Liver (tissue), 3 donors: ENCODE measurements at regions not wholly inside any gene's neighbourhood (a gene's known extent, or its start where the extent isn't known, plus 50 kb on each side); places are given as distances from the start of the nearest gene placed in this dataset.

Experiments
- ATF3 ChIP-seq: IDR thresholded peaks from 2 replicates; pipeline ENCODE4 v1.6.1; 2016; ENCODE audit warnings: antibody characterized with exemption
- CTCF ChIP-seq: fragments of 150-350 bp; IDR thresholded peaks from 2 replicates; pipeline ENCODE4 v1.5.1; 2017; ENCODE audit warnings: improper control_type of control experiment, low read depth, low read length; ENCODE audit not compliant: missing input control
- HNF4G ChIP-seq: IDR thresholded peaks from 2 replicates; pipeline ENCODE4 v1.6.1; 2016; ENCODE audit warnings: antibody characterized with exemption
- JUND ChIP-seq, 2 donors: IDR thresholded peaks; 2 replicates each; pipeline ENCODE4 v1.6.1; 2016; ENCODE audit warnings: antibody characterized with exemption in 2 of 2
- MAX ChIP-seq: IDR thresholded peaks from 2 replicates; pipeline ENCODE4 v1.6.1; 2016; ENCODE audit warnings: antibody characterized with exemption
- RAD21 ChIP-seq, 2 donors: IDR thresholded peaks; 2 replicates each; pipeline ENCODE4 v1.6.1; 2016; ENCODE audit warnings: antibody characterized with exemption in 2 of 2, mild to moderate bottlenecking in 2 of 2
- REST ChIP-seq: IDR thresholded peaks from 2 replicates; pipeline ENCODE4 v1.6.1; 2016; ENCODE audit warnings: antibody characterized with exemption, mild to moderate bottlenecking
- RXRA ChIP-seq, 2 donors: IDR thresholded peaks; 2 replicates each; pipeline ENCODE4 v1.6.1; 2017 to 2018; ENCODE audit warnings: antibody characterized with exemption in 2 of 2, mild to moderate bottlenecking in 1 of 2
- SP1 ChIP-seq: IDR thresholded peaks from 2 replicates; pipeline ENCODE4 v1.6.1; 2018; ENCODE audit warnings: antibody characterized with exemption, mild to moderate bottlenecking
- TAF1 ChIP-seq: conservative IDR thresholded peaks from 2 replicates; pipeline ENCODE4 v1.6.1; 2016; ENCODE audit warnings: antibody characterized with exemption, mild to moderate bottlenecking
- ZBTB33 ChIP-seq: IDR thresholded peaks from 2 replicates; pipeline ENCODE4 v1.6.1; 2016; ENCODE audit warnings: antibody characterized with exemption
- donor health status: healthy.
- donor health status: healthy.

GRCh38 chr7:42372479-42372878 is 135.5 kb upstream of the GLI3 start:
- TF ChIP-seq CTCF (no peak), TAF1 (no peak), JUND (IDR thresholded peaks at IDR 0.05) (no peak), REST (no peak), SP1 (no peak), HNF4G (no peak), MAX (no peak), ATF3 (no peak), RXRA (IDR thresholded peaks at IDR 0.05) (no peak), ZBTB33 (no peak), RAD21 (IDR thresholded peaks at IDR 0.05) (no peak)
